WERI-Rb-1 (cell line): ENCODE measurements at regions not wholly inside any gene's neighbourhood (a gene's known extent, or its start where the extent isn't known, plus 50 kb on each side); places are given as distances from the start of the nearest gene placed in this dataset.

Experiments used
- DNase-seq: peaks from one replicate; pipeline ENCODE4 v3.0.0-alpha.2; 2020
- H3K27ac ChIP-seq: fragments of 250-450 bp; sonication (Bioruptor Pico); 2 replicates; pipeline ENCODE4 v1.5.1; 2020; ENCODE audit warnings: mild to moderate bottlenecking, moderate library complexity
- H3K27me3 ChIP-seq: fragments of 250-450 bp; sonication (Bioruptor Pico); 2 replicates; pipeline ENCODE4 v1.5.1; 2021; ENCODE audit warnings: mild to moderate bottlenecking, low read depth, moderate library complexity; ENCODE audit not compliant: insufficient read depth, severe bottlenecking
- H3K36me3 ChIP-seq: fragments of 250-450 bp; sonication (Bioruptor Pico); 2 replicates; pipeline ENCODE4 v1.5.1; 2020; ENCODE audit warnings: mild to moderate bottlenecking, moderate library complexity
- H3K4me3 ChIP-seq: 2 replicates; pipeline ENCODE4 v1.5.1; 2011; ENCODE audit warnings: low read depth, mild to moderate bottlenecking, control low read depth, low read length
- H3K9me3 ChIP-seq: fragments of 250-450 bp; sonication (Bioruptor Pico); 2 replicates; pipeline ENCODE4 v1.5.1; 2021; ENCODE audit warnings: mild to moderate bottlenecking, moderate library complexity; ENCODE audit not compliant: severe bottlenecking
- CTCF ChIP-seq: IDR thresholded peaks from 2 replicates; pipeline ENCODE4 v1.5.1; 2011; ENCODE audit warnings: low read depth, mild to moderate bottlenecking, control low read depth, inconsistent platforms, low read length

- Histone ChIP-seq H3K27ac (no peak overlapping the region), H3K36me3 (no peaks in the 10 kb centered on the region), H3K4me3 (no peak overlapping the region), H3K9me3 (no peaks in the 10 kb centered on the region), H3K27me3 (no peaks in the 10 kb centered on the region)
- TF ChIP-seq CTCF = no peak
- no peak for DNase-seq
Observed at GRCh38 chr1:80050523-80050922, 1044.0 kb upstream of the ADGRL4 start.

- no peak overlapping the region for H3K4me3 ChIP-seq
- H3K27ac ChIP-seq = no peak overlapping the region
- TF ChIP-seq CTCF = no peak
- no peak for DNase-seq
- H3K27me3 ChIP-seq = no peaks in the 10 kb centered on the region
- H3K9me3 ChIP-seq = no peaks in the 10 kb centered on the region
- no peaks in the 10 kb centered on the region for H3K36me3 ChIP-seq
Observed at GRCh38 chr1:80050085-80050484, 1043.6 kb upstream of the ADGRL4 start.

- Histone ChIP-seq H3K36me3 (no peaks in the 10 kb centered on the region), H3K27ac (no peak overlapping the region), H3K27me3 (no peaks in the 10 kb centered on the region), H3K4me3 (no peak overlapping the region), H3K9me3 (no peaks in the 10 kb centered on the region)
- TF ChIP-seq CTCF = no peak
- no peak for DNase-seq
Observed at GRCh38 chr1:80048716-80049115, 1042.2 kb upstream of the ADGRL4 start.

- Histone ChIP-seq H3K27ac (no peak overlapping the region), H3K36me3 (no peaks in the 10 kb centered on the region), H3K27me3 (no peaks in the 10 kb centered on the region), H3K9me3 (no peaks in the 10 kb centered on the region), H3K4me3 (no peak overlapping the region)
- DNase-seq = no peak
- TF ChIP-seq CTCF = no peak
Observed at GRCh38 chr1:80047791-80048190, 1041.3 kb upstream of the ADGRL4 start.

GRCh38 chr1:80044662-80045061 is 1038.1 kb upstream of the ADGRL4 start:
- no peak for DNase-seq
- H3K27me3 ChIP-seq = no peaks in the 10 kb centered on the region
- no peak overlapping the region for H3K4me3 ChIP-seq
- H3K36me3 ChIP-seq = no peaks in the 10 kb centered on the region
- H3K9me3 ChIP-seq = no peaks in the 10 kb centered on the region
- TF ChIP-seq CTCF = no peak
- no peak overlapping the region for H3K27ac ChIP-seq

GRCh38 chr1:80036690-80037432 is 1030.3 kb upstream of the ADGRL4 start:
- no peaks in the 10 kb centered on the region for H3K36me3 ChIP-seq
- no peak for TF ChIP-seq CTCF
- no peak overlapping the region for H3K4me3 ChIP-seq
- H3K9me3 ChIP-seq = no peaks in the 10 kb centered on the region
- no peak overlapping the region for H3K27ac ChIP-seq
- DNase-seq = no peak
- no peaks in the 10 kb centered on the region for H3K27me3 ChIP-seq
